WTC11 (cell line): ENCODE measurements at regions not wholly inside any gene's neighbourhood (a gene's known extent, or its start where the extent isn't known, plus 50 kb on each side); places are given as distances from the start of the nearest gene placed in this dataset.

Experiments
- ATAC-seq: fragments of 200-7000 bp; cut with Tn5 transposase; 2 replicates; pipeline ENCODE4 v1.10.0; 2021; ENCODE audit warnings: mild to moderate bottlenecking, moderate library complexity
- CTCF ChIA-PET: fragments of 300-600 bp; sonication (Branson Sonifier 250); formaldehyde crosslinking; loops from one replicate; lab custom pipeline; 2021; ENCODE audit warnings: antibody characterized with exemption; lab: Charles Lee
- POLR2A ChIA-PET: fragments of 350-600 bp; sonication (Branson Sonifier 250); formaldehyde crosslinking; loops from one replicate; lab custom pipeline; 2021; ENCODE audit warnings: antibody characterized with exemption; lab: Charles Lee
- DNase-seq: peaks from one replicate; pipeline ENCODE4 v3.0.0; 2021; ENCODE audit warnings: low spot score
- H3K27ac Mint-ChIP-seq: 2 replicates; pipeline ENCODE4 v1.8.0; 2021; ENCODE audit warnings: mixed read lengths
- H3K27me3 Mint-ChIP-seq: 2 replicates; pipeline ENCODE4 v1.8.0; 2021; ENCODE audit warnings: low read depth, mild to moderate bottlenecking, moderate library complexity, mixed read lengths
- H3K36me3 Mint-ChIP-seq: 2 replicates; pipeline ENCODE4 v1.8.0; 2021; ENCODE audit warnings: mixed read lengths
- H3K4me1 Mint-ChIP-seq: 2 replicates; pipeline ENCODE4 v1.8.0; 2022; ENCODE audit warnings: mixed read lengths
- H3K4me3 Mint-ChIP-seq: 2 replicates; pipeline ENCODE4 v1.8.0; 2021; ENCODE audit warnings: mild to moderate bottlenecking, moderate library complexity, mixed read lengths
- H3K9me3 Mint-ChIP-seq: 2 replicates; pipeline ENCODE4 v1.8.0; 2021; ENCODE audit warnings: mixed read lengths
- ATF1 ChIP-seq: sonication (generic); formaldehyde crosslinking; IDR thresholded peaks from 2 replicates; pipeline ENCODE4 v1.8.1; 2023; ENCODE audit warnings: mild to moderate bottlenecking, moderate library complexity, missing genetic modification reagents
- CREB1 ChIP-seq: sonication (generic); formaldehyde crosslinking; IDR thresholded peaks from 2 replicates; pipeline ENCODE4 v1.8.0; 2023; ENCODE audit warnings: mild to moderate bottlenecking, missing genetic modification reagents
- FOXJ3 ChIP-seq: sonication (generic); formaldehyde crosslinking; IDR thresholded peaks from 2 replicates; pipeline ENCODE4 v1.9.0; 2021; ENCODE audit warnings: missing genetic modification reagents, mild to moderate bottlenecking, borderline replicate concordance
- FOXK1 ChIP-seq: sonication (generic); formaldehyde crosslinking; IDR thresholded peaks from 2 replicates; pipeline ENCODE4 v1.8.0; 2022; ENCODE audit warnings: mild to moderate bottlenecking, moderate library complexity, missing genetic modification reagents
- JUN ChIP-seq: sonication (generic); formaldehyde crosslinking; IDR thresholded peaks from 2 replicates; pipeline ENCODE4 v1.8.0; 2023; ENCODE audit warnings: mild to moderate bottlenecking, missing genetic modification reagents
- NFATC4 ChIP-seq: fragments of 250-450 bp; sonication (Bioruptor Pico); IDR thresholded peaks from 2 replicates; pipeline ENCODE4 v1.9.0; 2021; ENCODE audit warnings: mild to moderate bottlenecking
- NFYB ChIP-seq: sonication (generic); formaldehyde crosslinking; conservative IDR thresholded peaks from 2 replicates; pipeline ENCODE4 v1.8.0; 2022; ENCODE audit warnings: low read depth, missing genetic modification reagents
- SOX15 ChIP-seq: fragments of 250-450 bp; sonication (Bioruptor Pico); IDR thresholded peaks from 2 replicates; pipeline ENCODE4 v1.9.0; 2021; ENCODE audit warnings: mild to moderate bottlenecking
- ZNF416 ChIP-seq: fragments of 250-450 bp; sonication (Bioruptor Pico); IDR thresholded peaks from 2 replicates; pipeline ENCODE4 v1.9.0; 2021; ENCODE audit warnings: mild to moderate bottlenecking, inconsistent platforms
- ZNF671 ChIP-seq: fragments of 250-450 bp; sonication (Bioruptor Pico); IDR thresholded peaks from 2 replicates; pipeline ENCODE4 v1.8.0; 2021; ENCODE audit warnings: mild to moderate bottlenecking
- TF ChIP-seq, protein P1 (sequence below): fragments of 250-450 bp; sonication (Bioruptor Pico); IDR thresholded peaks from 2 replicates; pipeline ENCODE4 v1.9.0; 2021; ENCODE audit warnings: mild to moderate bottlenecking
- TF ChIP-seq, protein P2 (sequence below): sonication (generic); formaldehyde crosslinking; IDR thresholded peaks from 2 replicates; pipeline ENCODE4 v1.8.0; 2022; ENCODE audit warnings: mild to moderate bottlenecking, missing genetic modification reagents
- TF ChIP-seq, protein P3 (sequence below): sonication (generic); formaldehyde crosslinking; IDR thresholded peaks from 2 replicates; pipeline ENCODE4 v1.8.0; 2022; ENCODE audit warnings: mild to moderate bottlenecking, missing genetic modification reagents
- TF ChIP-seq, protein P4 (sequence below): sonication (generic); formaldehyde crosslinking; IDR thresholded peaks from 2 replicates; pipeline ENCODE4 v1.8.0; 2023; ENCODE audit warnings: missing genetic modification reagents, mild to moderate bottlenecking, borderline replicate concordance

DNA sequence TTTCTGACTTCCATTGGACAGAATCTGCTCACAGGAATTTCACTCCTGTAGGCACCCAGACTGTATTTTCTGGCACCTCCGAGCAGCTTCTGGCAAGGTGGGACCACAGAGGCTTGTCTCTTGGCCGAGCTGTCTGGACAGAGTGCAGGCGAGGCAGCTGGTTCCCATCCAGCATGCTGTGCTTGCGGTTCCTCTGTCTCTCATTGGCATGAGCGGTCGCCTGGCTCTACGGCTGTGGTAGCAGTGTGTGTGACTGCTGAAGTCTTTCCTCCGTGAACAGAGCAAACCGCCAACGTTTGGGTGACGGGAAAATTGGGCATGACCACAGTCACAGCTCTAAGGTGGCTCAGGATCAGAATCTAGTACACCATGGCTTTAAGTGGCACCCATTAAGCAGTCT, 411.7 kb upstream of the NETO1 start (continued):
- TF ChIP-seq, protein P1, sequence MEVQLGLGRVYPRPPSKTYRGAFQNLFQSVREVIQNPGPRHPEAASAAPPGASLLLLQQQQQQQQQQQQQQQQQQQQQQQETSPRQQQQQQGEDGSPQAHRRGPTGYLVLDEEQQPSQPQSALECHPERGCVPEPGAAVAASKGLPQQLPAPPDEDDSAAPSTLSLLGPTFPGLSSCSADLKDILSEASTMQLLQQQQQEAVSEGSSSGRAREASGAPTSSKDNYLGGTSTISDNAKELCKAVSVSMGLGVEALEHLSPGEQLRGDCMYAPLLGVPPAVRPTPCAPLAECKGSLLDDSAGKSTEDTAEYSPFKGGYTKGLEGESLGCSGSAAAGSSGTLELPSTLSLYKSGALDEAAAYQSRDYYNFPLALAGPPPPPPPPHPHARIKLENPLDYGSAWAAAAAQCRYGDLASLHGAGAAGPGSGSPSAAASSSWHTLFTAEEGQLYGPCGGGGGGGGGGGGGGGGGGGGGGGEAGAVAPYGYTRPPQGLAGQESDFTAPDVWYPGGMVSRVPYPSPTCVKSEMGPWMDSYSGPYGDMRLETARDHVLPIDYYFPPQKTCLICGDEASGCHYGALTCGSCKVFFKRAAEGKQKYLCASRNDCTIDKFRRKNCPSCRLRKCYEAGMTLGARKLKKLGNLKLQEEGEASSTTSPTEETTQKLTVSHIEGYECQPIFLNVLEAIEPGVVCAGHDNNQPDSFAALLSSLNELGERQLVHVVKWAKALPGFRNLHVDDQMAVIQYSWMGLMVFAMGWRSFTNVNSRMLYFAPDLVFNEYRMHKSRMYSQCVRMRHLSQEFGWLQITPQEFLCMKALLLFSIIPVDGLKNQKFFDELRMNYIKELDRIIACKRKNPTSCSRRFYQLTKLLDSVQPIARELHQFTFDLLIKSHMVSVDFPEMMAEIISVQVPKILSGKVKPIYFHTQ (CRISPR knock-in tag), result no peak
- TF ChIP-seq ZNF671 (CRISPR knock-in tag) (no peak), NFYB (no peak), ZNF416 (no peak)
- TF ChIP-seq, protein P2, sequence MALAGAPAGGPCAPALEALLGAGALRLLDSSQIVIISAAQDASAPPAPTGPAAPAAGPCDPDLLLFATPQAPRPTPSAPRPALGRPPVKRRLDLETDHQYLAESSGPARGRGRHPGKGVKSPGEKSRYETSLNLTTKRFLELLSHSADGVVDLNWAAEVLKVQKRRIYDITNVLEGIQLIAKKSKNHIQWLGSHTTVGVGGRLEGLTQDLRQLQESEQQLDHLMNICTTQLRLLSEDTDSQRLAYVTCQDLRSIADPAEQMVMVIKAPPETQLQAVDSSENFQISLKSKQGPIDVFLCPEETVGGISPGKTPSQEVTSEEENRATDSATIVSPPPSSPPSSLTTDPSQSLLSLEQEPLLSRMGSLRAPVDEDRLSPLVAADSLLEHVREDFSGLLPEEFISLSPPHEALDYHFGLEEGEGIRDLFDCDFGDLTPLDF (CRISPR knock-in tag), result no peak
- TF ChIP-seq, protein P3, sequence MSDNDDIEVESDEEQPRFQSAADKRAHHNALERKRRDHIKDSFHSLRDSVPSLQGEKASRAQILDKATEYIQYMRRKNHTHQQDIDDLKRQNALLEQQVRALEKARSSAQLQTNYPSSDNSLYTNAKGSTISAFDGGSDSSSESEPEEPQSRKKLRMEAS, result no peak
- TF ChIP-seq, all 79 proteins: peak for 0

DNA sequence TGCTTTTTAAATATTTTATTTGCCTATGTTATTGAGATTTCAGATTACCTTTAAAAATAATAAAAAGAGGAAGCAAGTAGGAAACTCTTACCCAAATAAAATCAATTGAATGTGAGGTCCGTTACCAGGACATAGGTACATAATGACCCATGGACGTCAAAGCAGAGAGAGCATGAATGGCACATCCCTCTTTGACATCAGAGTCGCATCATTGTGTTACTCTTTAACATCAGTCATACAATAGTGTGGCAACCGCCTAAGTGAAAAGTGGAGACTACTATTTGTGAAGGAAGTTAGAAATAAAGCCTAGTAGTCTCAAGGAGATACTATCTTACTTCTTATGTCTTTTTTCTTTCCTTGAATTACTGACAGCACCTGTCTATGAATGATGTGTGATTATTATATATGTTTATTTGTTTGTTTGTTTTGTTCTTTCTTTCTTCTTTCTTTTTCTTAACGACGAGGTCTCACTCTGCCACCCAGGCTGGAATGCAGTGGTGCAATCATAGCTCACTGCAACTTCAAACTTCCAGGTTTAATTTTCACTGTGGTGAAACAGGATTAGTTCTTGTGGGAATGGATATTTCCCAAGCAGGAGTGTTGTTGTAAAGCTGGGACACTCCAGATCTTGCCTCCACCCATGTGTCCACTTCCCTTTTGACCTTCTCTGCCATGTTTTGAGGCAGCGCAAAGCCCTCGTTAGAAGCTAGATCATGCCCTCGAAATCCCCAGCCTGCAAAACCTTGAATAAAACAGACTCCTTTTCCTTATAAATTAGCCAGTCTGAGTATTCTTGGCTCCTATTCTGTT, 407.2 kb upstream of the NETO1 start:
- Mint-ChIP-seq H3K4me1 (no peaks in the 10 kb centered on the region), H3K27me3 (no peaks in the 10 kb centered on the region), H3K4me3 (no peak overlapping the region), H3K36me3 (no peaks in the 10 kb centered on the region), H3K9me3 (peaks cover 3% of the 10 kb centered on the region; the same call in 1 of the 2 replicates), H3K27ac (no peak overlapping the region)
- TF ChIP-seq CREB1 (CRISPR knock-in tag), result no peak
- no peak for TF ChIP-seq FOXJ3 (CRISPR knock-in tag)
- no peak for TF ChIP-seq ATF1 (CRISPR knock-in tag)
- TF ChIP-seq SOX15 (CRISPR knock-in tag), result no peak
- TF ChIP-seq JUN (CRISPR knock-in tag), result no peak
- no peak for TF ChIP-seq FOXK1 (CRISPR knock-in tag)
- TF ChIP-seq, protein P2 (CRISPR knock-in tag), result no peak
- TF ChIP-seq, protein P4, sequence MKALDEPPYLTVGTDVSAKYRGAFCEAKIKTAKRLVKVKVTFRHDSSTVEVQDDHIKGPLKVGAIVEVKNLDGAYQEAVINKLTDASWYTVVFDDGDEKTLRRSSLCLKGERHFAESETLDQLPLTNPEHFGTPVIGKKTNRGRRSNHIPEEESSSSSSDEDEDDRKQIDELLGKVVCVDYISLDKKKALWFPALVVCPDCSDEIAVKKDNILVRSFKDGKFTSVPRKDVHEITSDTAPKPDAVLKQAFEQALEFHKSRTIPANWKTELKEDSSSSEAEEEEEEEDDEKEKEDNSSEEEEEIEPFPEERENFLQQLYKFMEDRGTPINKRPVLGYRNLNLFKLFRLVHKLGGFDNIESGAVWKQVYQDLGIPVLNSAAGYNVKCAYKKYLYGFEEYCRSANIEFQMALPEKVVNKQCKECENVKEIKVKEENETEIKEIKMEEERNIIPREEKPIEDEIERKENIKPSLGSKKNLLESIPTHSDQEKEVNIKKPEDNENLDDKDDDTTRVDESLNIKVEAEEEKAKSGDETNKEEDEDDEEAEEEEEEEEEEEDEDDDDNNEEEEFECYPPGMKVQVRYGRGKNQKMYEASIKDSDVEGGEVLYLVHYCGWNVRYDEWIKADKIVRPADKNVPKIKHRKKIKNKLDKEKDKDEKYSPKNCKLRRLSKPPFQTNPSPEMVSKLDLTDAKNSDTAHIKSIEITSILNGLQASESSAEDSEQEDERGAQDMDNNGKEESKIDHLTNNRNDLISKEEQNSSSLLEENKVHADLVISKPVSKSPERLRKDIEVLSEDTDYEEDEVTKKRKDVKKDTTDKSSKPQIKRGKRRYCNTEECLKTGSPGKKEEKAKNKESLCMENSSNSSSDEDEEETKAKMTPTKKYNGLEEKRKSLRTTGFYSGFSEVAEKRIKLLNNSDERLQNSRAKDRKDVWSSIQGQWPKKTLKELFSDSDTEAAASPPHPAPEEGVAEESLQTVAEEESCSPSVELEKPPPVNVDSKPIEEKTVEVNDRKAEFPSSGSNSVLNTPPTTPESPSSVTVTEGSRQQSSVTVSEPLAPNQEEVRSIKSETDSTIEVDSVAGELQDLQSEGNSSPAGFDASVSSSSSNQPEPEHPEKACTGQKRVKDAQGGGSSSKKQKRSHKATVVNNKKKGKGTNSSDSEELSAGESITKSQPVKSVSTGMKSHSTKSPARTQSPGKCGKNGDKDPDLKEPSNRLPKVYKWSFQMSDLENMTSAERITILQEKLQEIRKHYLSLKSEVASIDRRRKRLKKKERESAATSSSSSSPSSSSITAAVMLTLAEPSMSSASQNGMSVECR, result no peak
- TF ChIP-seq NFATC4, result no peak
- ChIA-PET POLR2A (no interaction called here), CTCF (no interaction called here)
- ATAC-seq (no peak), DNase-seq (no peak)
